GM23248 (cell line): ENCODE measurements at regions not wholly inside any gene's neighbourhood (a gene's known extent, or its start where the extent isn't known, plus 50 kb on each side); places are given as distances from the start of the nearest gene placed in this dataset.

Source experiments
- DNase-seq: peaks from one replicate; pipeline ENCODE4 v3.0.0-alpha.2; 2015
- H2AFZ ChIP-seq: fragments of 200-600 bp; sonication (generic); 2 replicates; pipeline ENCODE4 v1.6.1; 2016; ENCODE audit warnings: antibody characterized with exemption
- H3F3A ChIP-seq: fragments of 200-600 bp; sonication (generic); 2 replicates; pipeline ENCODE4 v1.6.1; 2016; ENCODE audit warnings: mild to moderate bottlenecking, antibody characterized with exemption, mixed run types; ENCODE audit not compliant: insufficient read depth
- H3K27ac ChIP-seq: fragments of 200-600 bp; sonication (generic); 2 replicates; pipeline ENCODE4 v1.5.1; 2016; ENCODE audit warnings: mild to moderate bottlenecking
- H3K27me3 ChIP-seq: fragments of 200-600 bp; sonication (generic); replicated peaks from 2 replicates; pipeline ENCODE4 v1.6.1; 2016; ENCODE audit warnings: mild to moderate bottlenecking; ENCODE audit not compliant: insufficient read depth
- H3K36me3 ChIP-seq: fragments of 200-600 bp; sonication (generic); 2 replicates; pipeline ENCODE4 v1.6.1; 2016; ENCODE audit warnings: low read depth, mild to moderate bottlenecking
- H3K4me1 ChIP-seq: fragments of 200-600 bp; sonication (generic); 2 replicates; pipeline ENCODE4 v1.6.1; 2016; ENCODE audit warnings: mild to moderate bottlenecking; ENCODE audit not compliant: insufficient read depth
- H3K4me2 ChIP-seq: fragments of 200-600 bp; sonication (generic); one replicate; pipeline ENCODE4 v1.6.1; 2016; ENCODE audit warnings: mild to moderate bottlenecking; ENCODE audit not compliant: unreplicated experiment
- H3K4me3 ChIP-seq: fragments of 200-600 bp; sonication (generic); 2 replicates; pipeline ENCODE4 v1.5.1; 2016; ENCODE audit warnings: mild to moderate bottlenecking
- H3K79me2 ChIP-seq: fragments of 200-600 bp; sonication (generic); 2 replicates; pipeline ENCODE4 v1.6.1; 2016; ENCODE audit warnings: mild to moderate bottlenecking; ENCODE audit not compliant: insufficient read depth
- H3K9ac ChIP-seq: fragments of 200-600 bp; sonication (generic); 2 replicates; pipeline ENCODE4 v1.6.1; 2016; ENCODE audit warnings: mild to moderate bottlenecking
- H3K9me2 ChIP-seq: fragments of 200-600 bp; sonication (generic); 2 replicates; pipeline ENCODE4 v1.6.1; 2016; ENCODE audit warnings: mixed run types, mild to moderate bottlenecking, moderate library complexity; ENCODE audit not compliant: insufficient read depth
- H3K9me3 ChIP-seq: fragments of 200-600 bp; sonication (generic); one replicate; pipeline ENCODE4 v1.6.1; 2017; ENCODE audit warnings: low read depth
- H4K20me1 ChIP-seq: fragments of 200-600 bp; sonication (generic); 2 replicates; pipeline ENCODE4 v1.6.0; 2016; ENCODE audit not compliant: insufficient read depth
- EZH2 ChIP-seq: fragments of 200-600 bp; sonication (generic); IDR thresholded peaks from 2 replicates; pipeline ENCODE4 v1.6.1; 2018; ENCODE audit warnings: antibody characterized with exemption, mild to moderate bottlenecking; ENCODE audit not compliant: insufficient read depth, poor library complexity, severe bottlenecking
- EZH2phosphoT487 ChIP-seq: fragments of 200-600 bp; sonication (generic); IDR thresholded peaks from 2 replicates; pipeline ENCODE4 v1.6.1; 2018; ENCODE audit warnings: antibody characterized with exemption, moderate library complexity, mild to moderate bottlenecking, low read depth; ENCODE audit not compliant: insufficient read depth
- WGBS, 2 experiments: methylation state at CpG; one replicate each; pipeline ENCODE4 v1.1.6; 2015 to 2017; ENCODE audit warnings: low lambda C conversion rate in 2 of 2, low coverage in 1 of 2; ENCODE audit errors: missing lambda C conversion rate in 2 of 2; 5-methylcytosine and 5-hydroxymethylcytosine counted together
- in situ Hi-C: fragments of 300-500 bp; cut with MboI; formaldehyde crosslinking; loops from 2 replicates; pipeline ENCODE4 v1.15.0; 2020

DNA sequence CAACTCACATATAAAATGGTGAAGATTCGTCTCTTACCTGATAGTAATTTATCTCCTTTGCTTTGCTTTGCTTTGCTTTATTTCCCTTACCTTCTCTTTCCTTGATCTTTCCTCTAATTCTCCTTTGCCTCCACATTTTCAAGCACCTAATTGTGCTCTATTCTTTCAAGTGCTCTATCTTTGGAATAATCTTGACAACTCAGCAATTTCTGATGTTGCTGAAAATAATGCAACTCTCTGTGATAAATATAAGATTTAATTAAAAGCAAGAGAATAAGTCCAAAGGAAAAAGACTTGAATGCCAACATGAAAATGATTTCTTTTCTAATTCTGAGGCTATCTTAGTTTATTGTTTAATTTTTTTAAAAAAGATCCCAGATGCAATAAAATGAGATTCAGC is 139.5 kb upstream of the SYT1 start:
- TF ChIP-seq EZH2 (no peak), EZH2phosphoT487 (no peak)
- peak overlapping the region; percentile 40; the same call in 1 of the 2 replicates for H2AFZ ChIP-seq
- no peak overlapping the region for H3K4me2 ChIP-seq
- no peaks in the 10 kb centered on the region for H3K9me3 ChIP-seq
- no peak overlapping the region for H3K27ac ChIP-seq
- H3K36me3 ChIP-seq, result no peaks in the 10 kb centered on the region
- DNase-seq, result no peak
- no peaks in the 10 kb centered on the region for H3F3A ChIP-seq
- no peak overlapping the region for H3K9ac ChIP-seq
- 42 to 61% methylated on average over 1 of the region's 1 CpG for WGBS, 2 experiments
- no peaks in the 10 kb centered on the region for H3K79me2 ChIP-seq
- in situ Hi-C loops, result no loop called here
- no peak overlapping the region for H3K4me3 ChIP-seq
- H4K20me1 ChIP-seq, result no peaks in the 10 kb centered on the region
- 0 out of 2 replicates have a peak, but pooled peaks cover 9% of the 10 kb centered on the region for H3K4me1 ChIP-seq
- H3K27me3 ChIP-seq, result no peaks in the 10 kb centered on the region
- H3K9me2 ChIP-seq, result no peaks in the 10 kb centered on the region

- Histone ChIP-seq H3K27me3 (no peaks in the 10 kb centered on the region), H3K4me1 (0 out of 2 replicates have a peak, but pooled peaks cover 9% of the 10 kb centered on the region), H3K9ac (no peak overlapping the region), H3K27ac (no peak overlapping the region), H3K36me3 (no peaks in the 10 kb centered on the region), H3K4me2 (no peak overlapping the region), H4K20me1 (no peaks in the 10 kb centered on the region), H3K4me3 (no peak overlapping the region), H2AFZ (no peak overlapping the region), H3K9me3 (no peaks in the 10 kb centered on the region), H3K79me2 (no peaks in the 10 kb centered on the region), H3F3A (no peaks in the 10 kb centered on the region), H3K9me2 (no peaks in the 10 kb centered on the region)
- no peak for TF ChIP-seq EZH2phosphoT487
- no peak for TF ChIP-seq EZH2
- DNase-seq, result no peak
- in situ Hi-C loops, result no loop called here
- WGBS, 2 experiments, result 37 to 42% methylated on average over 3 of the region's 3 CpGs
Observed at GRCh38 chr12:78725951-78726580, 138.5 kb upstream of the SYT1 start.

GRCh38 chr12:78726854-78727253 is 137.7 kb upstream of the SYT1 start:
- TF ChIP-seq EZH2, result no peak
- TF ChIP-seq EZH2phosphoT487, result no peak
- Histone ChIP-seq H3K9me2 (no peaks in the 10 kb centered on the region), H3K4me1 (0 out of 2 replicates have a peak, but pooled peaks cover 7% of the 10 kb centered on the region), H3K9me3 (no peaks in the 10 kb centered on the region), H3K9ac (no peak overlapping the region), H3K36me3 (no peaks in the 10 kb centered on the region), H3K27ac (no peak overlapping the region), H3K4me3 (no peak overlapping the region), H2AFZ (no peak overlapping the region), H3F3A (no peaks in the 10 kb centered on the region), H3K79me2 (no peaks in the 10 kb centered on the region), H4K20me1 (no peaks in the 10 kb centered on the region), H3K4me2 (no peak overlapping the region), H3K27me3 (no peaks in the 10 kb centered on the region)
- 93 to 94% methylated on average over 2 of the region's 2 CpGs for WGBS, 2 experiments
- in situ Hi-C loops, result no loop called here
- DNase-seq, result no peak

DNA sequence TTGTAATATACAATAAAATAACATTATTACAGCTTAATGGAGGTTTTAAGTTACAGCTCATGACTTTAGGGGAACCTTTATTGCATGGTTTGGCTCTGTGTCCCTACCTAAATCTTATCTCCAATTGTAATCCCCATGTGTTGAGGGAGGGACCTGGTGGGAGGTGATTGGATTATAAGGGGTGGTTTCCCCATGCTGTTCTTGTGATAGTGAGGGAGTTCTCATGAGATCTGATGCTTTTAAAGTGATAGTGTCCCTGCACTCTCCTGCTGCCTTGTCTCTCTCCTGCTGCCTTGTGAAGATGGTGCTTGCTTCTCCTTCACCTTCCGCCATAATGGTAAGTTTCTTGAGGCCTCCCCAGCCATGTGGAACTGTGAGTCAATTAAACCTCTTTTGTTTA is 132.1 kb upstream of the SYT1 start:
- Histone ChIP-seq H3K9ac (no peak overlapping the region), H2AFZ (no peak overlapping the region), H3K79me2 (no peaks in the 10 kb centered on the region), H3F3A (no peaks in the 10 kb centered on the region), H3K36me3 (no peaks in the 10 kb centered on the region), H4K20me1 (no peaks in the 10 kb centered on the region), H3K27ac (no peak overlapping the region), H3K4me2 (no peak overlapping the region), H3K9me3 (no peaks in the 10 kb centered on the region), H3K27me3 (no peaks in the 10 kb centered on the region), H3K4me1 (no peaks in the 10 kb centered on the region), H3K4me3 (no peak overlapping the region), H3K9me2 (0 out of 2 replicates have a peak, but pooled peaks cover 3% of the 10 kb centered on the region)
- no peak for DNase-seq
- in situ Hi-C loops, result no loop called here
- 95 to 100% methylated on average over 1 of the region's 1 CpG for WGBS, 2 experiments
- TF ChIP-seq EZH2phosphoT487, result no peak
- no peak for TF ChIP-seq EZH2

GRCh38 chr12:78739653-78740052 is 124.9 kb upstream of the SYT1 start:
- Histone ChIP-seq H3K4me3 (no peak overlapping the region), H3K4me1 (no peaks in the 10 kb centered on the region), H3F3A (no peaks in the 10 kb centered on the region), H3K27ac (no peak overlapping the region), H3K9me2 (no peaks in the 10 kb centered on the region; the same call in 1 of the 2 replicates), H3K79me2 (no peaks in the 10 kb centered on the region), H3K9me3 (no peaks in the 10 kb centered on the region), H3K9ac (no peak overlapping the region), H2AFZ (no peak overlapping the region), H3K36me3 (no peaks in the 10 kb centered on the region), H4K20me1 (no peaks in the 10 kb centered on the region), H3K27me3 (no peaks in the 10 kb centered on the region), H3K4me2 (no peak overlapping the region)
- no peak for DNase-seq
- in situ Hi-C loops, result no loop called here
- WGBS, 2 experiments, result 91 to 95% methylated on average over 4 of the region's 4 CpGs
- no peak for TF ChIP-seq EZH2
- TF ChIP-seq EZH2phosphoT487, result no peak
